Tibial artery (tissue), 4 donors: ENCODE measurements at regions not wholly inside any gene's neighbourhood (a gene's known extent, or its start where the extent isn't known, plus 50 kb on each side); places are given as distances from the start of the nearest gene placed in this dataset.

Source experiments
- DNase-seq, 2 donors: peaks; one replicate each; pipeline ENCODE4 v3.0.0-alpha.2; 2019
- H3K27ac ChIP-seq, 2 donors: fragments of 200-600 bp; sonication (generic) in 1 of 2; 1 replicate in 1 of 2; 2 replicates in 1 of 2; pipeline ENCODE4 v1.5.1; 2018 to 2019; ENCODE audit warnings: mild to moderate bottlenecking in 1 of 2
- H3K27me3 ChIP-seq, 2 donors: fragments of 200-600 bp; sonication (generic) in 1 of 2; one replicate each; pipeline versions ENCODE4 v1.5.1 to v1.6.0; 2016 to 2019
- H3K36me3 ChIP-seq, 3 donors: fragments of 200-600 bp; sonication (generic) in 2 of 3; one replicate each; pipeline ENCODE4 v1.5.1; 2016 to 2019; ENCODE audit warnings: mild to moderate bottlenecking in 2 of 3
- H3K4me1 ChIP-seq, 4 donors: fragments of 200-600 bp; sonication (generic) in 2 of 4; 1 replicate in 3 of 4; 2 replicates in 1 of 4; pipeline ENCODE4 v1.5.1; 2016 to 2019
- H3K4me3 ChIP-seq, 2 donors: fragments of 200-600 bp; sonication (generic) in 1 of 2; 1 replicate in 1 of 2; 2 replicates in 1 of 2; pipeline ENCODE4 v1.5.1; 2018 to 2019; ENCODE audit warnings: mild to moderate bottlenecking in 2 of 2
- H3K9me3 ChIP-seq, 3 donors: fragments of 200-600 bp; sonication (generic) in 1 of 3; one replicate each; pipeline ENCODE4 v1.5.1; 2016 to 2019
- intact Hi-C: fragments of 100-400 bp; cut with DNase I; formaldehyde crosslinking; loops from one replicate; pipeline ENCODE4 v1.15.0; 2023; ENCODE audit warnings: low total_unique reads
- TF ChIP-seq, protein P1 (sequence below), 2 experiments: fragments of 200-600 bp in 1 of 2; fragments of 450-650 bp in 1 of 2; IDR thresholded peaks; one replicate each; pipeline ENCODE4 v1.5.1; 2017 to 2019; ENCODE audit warnings: antibody characterized with exemption in 2 of 2, mild to moderate bottlenecking in 1 of 2, moderate library complexity in 1 of 2

DNA sequence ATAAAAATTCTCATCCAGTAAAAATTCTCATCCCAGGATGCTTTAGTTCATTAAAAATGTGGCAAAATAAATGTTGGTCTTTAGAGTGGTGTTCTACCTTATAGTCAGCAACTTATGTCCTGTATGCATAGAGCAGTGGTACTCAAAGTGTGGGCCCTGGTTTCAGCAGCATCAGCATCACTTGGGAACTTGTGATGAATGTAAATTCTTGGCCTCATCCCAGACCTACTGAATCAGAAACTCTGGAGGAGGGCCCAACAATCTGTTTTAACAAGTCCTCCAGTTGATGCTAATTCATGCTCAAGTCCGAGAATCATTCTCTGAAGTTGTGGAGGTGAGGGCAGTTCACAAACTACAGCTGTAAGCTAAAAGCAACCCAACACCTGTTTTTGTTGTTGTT lies 307.3 kb upstream of the SATB1 start:
- Histone ChIP-seq H3K27me3 (no peaks in the 10 kb centered on the region), H3K4me1 (no peaks in the 10 kb centered on the region), H3K27ac (no peak overlapping the region), H3K36me3 (no peaks in the 10 kb centered on the region), H3K9me3 (no peaks in the 10 kb centered on the region), H3K4me3 (no peak overlapping the region)
- intact Hi-C loops = no loop called here
- no peak for DNase-seq
- TF ChIP-seq, protein P1, sequence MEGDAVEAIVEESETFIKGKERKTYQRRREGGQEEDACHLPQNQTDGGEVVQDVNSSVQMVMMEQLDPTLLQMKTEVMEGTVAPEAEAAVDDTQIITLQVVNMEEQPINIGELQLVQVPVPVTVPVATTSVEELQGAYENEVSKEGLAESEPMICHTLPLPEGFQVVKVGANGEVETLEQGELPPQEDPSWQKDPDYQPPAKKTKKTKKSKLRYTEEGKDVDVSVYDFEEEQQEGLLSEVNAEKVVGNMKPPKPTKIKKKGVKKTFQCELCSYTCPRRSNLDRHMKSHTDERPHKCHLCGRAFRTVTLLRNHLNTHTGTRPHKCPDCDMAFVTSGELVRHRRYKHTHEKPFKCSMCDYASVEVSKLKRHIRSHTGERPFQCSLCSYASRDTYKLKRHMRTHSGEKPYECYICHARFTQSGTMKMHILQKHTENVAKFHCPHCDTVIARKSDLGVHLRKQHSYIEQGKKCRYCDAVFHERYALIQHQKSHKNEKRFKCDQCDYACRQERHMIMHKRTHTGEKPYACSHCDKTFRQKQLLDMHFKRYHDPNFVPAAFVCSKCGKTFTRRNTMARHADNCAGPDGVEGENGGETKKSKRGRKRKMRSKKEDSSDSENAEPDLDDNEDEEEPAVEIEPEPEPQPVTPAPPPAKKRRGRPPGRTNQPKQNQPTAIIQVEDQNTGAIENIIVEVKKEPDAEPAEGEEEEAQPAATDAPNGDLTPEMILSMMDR (IDR thresholded peaks at IDR 0.05) = no peak

DNA sequence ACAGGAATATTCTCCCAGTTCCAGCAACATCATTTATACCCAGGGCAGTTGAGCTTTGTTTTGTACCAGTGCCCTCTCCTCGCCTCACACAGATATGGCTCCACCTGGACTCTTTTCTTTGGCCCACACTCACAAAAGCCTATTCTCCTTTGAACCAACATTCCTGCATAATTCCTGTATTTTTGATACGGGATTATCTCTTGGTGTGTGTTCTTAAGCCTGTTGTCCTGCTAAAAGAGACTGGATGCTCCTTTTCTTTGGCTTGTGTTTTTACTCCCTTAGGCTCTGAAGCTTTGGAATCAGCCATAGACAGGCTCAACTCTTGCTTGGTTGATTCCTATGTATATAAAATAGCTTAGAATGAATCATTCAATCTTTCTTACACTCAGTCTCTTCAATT lies 305.4 kb upstream of the SATB1 start:
- Histone ChIP-seq H3K4me1 (no peaks in the 10 kb centered on the region), H3K36me3 (no peaks in the 10 kb centered on the region), H3K27ac (no peak overlapping the region), H3K9me3 (no peaks in the 10 kb centered on the region), H3K27me3 (no peaks in the 10 kb centered on the region), H3K4me3 (no peak overlapping the region)
- intact Hi-C loops = no loop called here
- DNase-seq = no peak
- TF ChIP-seq, protein P1 (IDR thresholded peaks at IDR 0.05) = no peak

DNA sequence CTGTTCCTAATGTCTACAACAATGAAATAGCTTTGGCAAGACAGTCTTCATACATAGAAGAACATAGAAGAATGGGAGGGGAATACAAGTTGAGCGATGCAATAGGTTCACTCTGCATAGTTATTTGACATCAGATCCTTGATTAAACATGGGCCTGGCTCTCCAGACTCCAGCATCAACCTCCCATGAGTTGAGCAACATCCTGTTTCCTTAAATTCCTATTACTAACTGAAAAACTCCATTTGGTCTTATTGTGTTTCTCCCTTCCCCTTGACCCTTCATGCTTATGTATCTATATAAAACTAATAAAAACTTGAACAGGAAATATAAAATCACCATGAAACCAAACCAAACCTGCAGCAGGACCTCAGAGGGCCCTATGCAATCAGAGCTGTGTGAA lies 304.5 kb upstream of the SATB1 start:
- H3K9me3 ChIP-seq = no peaks in the 10 kb centered on the region
- H3K4me1 ChIP-seq = no peaks in the 10 kb centered on the region
- no peak overlapping the region for H3K4me3 ChIP-seq
- no peaks in the 10 kb centered on the region for H3K36me3 ChIP-seq
- H3K27ac ChIP-seq = no peak overlapping the region
- H3K27me3 ChIP-seq = no peaks in the 10 kb centered on the region
- DNase-seq = no peak
- intact Hi-C loops = no loop called here
- TF ChIP-seq, protein P1 (IDR thresholded peaks at IDR 0.05) = no peak

DNA sequence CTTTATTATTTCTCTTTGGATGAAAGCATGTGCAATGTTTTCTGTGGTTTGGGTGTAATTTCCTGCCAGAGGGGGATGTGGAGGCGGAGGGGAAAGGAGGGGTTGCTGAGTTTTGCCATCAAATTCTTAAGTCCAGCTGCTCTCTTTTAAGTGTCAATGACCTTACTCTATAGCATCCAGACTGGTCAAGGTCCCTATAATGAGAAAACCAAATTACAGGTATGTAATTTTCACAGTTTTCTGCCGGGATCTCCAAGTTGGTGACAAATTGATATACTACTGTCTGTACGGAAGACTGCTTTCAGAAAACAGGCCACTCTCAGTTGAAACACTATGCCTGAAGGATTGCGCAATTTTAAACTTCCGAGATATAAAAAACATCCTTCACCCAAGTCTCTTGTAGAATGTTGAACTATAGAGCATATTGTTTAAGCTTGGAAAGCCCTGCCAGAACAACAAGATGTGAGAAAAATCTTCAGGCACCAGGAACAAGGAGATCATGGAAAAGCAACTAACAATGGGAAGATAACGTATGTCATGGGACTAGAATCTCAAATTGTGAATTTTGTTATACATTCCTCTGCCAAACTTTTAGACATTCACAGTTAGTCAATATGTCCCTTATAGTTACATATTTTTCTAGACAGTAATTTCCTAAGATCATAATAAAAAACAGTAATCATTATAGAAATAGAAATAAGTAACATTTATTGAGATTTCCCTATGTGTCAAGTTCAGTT lies 300.7 kb upstream of the SATB1 start:
- Histone ChIP-seq H3K9me3 (no peaks in the 10 kb centered on the region), H3K4me3 (no peak overlapping the region), H3K36me3 (no peaks in the 10 kb centered on the region), H3K27me3 (no peaks in the 10 kb centered on the region), H3K4me1 (no peaks in the 10 kb centered on the region), H3K27ac (no peak overlapping the region)
- intact Hi-C loops = no loop called here
- DNase-seq = no peak
- TF ChIP-seq, protein P1 (IDR thresholded peaks at IDR 0.05) = no peak

DNA sequence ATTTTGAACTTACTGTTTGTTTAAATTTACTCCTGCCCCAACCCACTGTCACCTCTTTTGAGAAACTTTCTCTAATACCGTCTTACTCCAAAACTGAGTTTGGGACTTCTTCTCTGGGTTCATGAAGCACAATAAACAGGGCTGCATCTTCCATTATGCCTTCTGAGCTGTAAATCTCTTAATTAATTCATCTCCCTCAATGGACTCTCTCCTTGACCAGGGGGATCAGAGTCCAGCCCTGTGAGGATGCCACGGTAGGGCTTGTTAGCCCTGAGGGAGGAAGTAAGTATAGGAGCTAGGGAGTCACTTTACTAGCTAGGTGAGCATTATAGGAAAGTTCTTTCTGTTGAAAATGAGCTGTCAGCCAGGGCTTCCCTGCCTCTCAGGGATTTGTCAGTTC lies 299.3 kb upstream of the SATB1 start:
- TF ChIP-seq, protein P1 (IDR thresholded peaks at IDR 0.05) = no peak
- no peak overlapping the region for H3K27ac ChIP-seq

More for the DNA sequence above, 299.3 kb upstream of the SATB1 start:
- no peak for DNase-seq
- Histone ChIP-seq H3K4me1 (no peaks in the 10 kb centered on the region), H3K9me3 (no peaks in the 10 kb centered on the region), H3K36me3 (no peaks in the 10 kb centered on the region), H3K4me3 (no peak overlapping the region), H3K27me3 (no peaks in the 10 kb centered on the region)
- intact Hi-C loops = no loop called here
